HUES48 (cell line): ENCODE measurements at regions not wholly inside any gene's neighbourhood (a gene's known extent, or its start where the extent isn't known, plus 50 kb on each side); places are given as distances from the start of the nearest gene placed in this dataset.
"Not testable (repeated sequence)": the region's sequence is repeated elsewhere in the genome, so short reads cannot be mapped to it uniquely, and the experiment has no call there.

Source experiments
- H3K27ac ChIP-seq: one replicate; pipeline ENCODE4 v1.7.0; 2013; ENCODE audit warnings: low read depth, low read length, inconsistent platforms
- H3K27me3 ChIP-seq: 2 replicates; pipeline ENCODE4 v1.6.1; 2013; ENCODE audit warnings: mild to moderate bottlenecking, low read length; ENCODE audit not compliant: control insufficient read depth, insufficient read depth
- H3K36me3 ChIP-seq: 2 replicates; pipeline ENCODE4 v1.6.1; 2013; ENCODE audit warnings: low read length; ENCODE audit not compliant: control insufficient read depth, insufficient read depth
- H3K4me1 ChIP-seq: 2 replicates; pipeline ENCODE4 v1.6.1; 2013; ENCODE audit warnings: mild to moderate bottlenecking, low read length; ENCODE audit not compliant: control insufficient read depth, insufficient read depth
- H3K4me3 ChIP-seq: 2 replicates; pipeline ENCODE4 v1.5.1; 2013; ENCODE audit warnings: mild to moderate bottlenecking, low read depth, low read length
- H3K9ac ChIP-seq: 2 replicates; pipeline ENCODE4 v1.6.1; 2013; ENCODE audit warnings: mild to moderate bottlenecking, low read depth, low read length, moderate library complexity
- H3K9me3 ChIP-seq: 2 replicates; pipeline ENCODE4 v1.6.1; 2013; ENCODE audit warnings: low read length; ENCODE audit not compliant: control insufficient read depth, insufficient read depth

DNA sequence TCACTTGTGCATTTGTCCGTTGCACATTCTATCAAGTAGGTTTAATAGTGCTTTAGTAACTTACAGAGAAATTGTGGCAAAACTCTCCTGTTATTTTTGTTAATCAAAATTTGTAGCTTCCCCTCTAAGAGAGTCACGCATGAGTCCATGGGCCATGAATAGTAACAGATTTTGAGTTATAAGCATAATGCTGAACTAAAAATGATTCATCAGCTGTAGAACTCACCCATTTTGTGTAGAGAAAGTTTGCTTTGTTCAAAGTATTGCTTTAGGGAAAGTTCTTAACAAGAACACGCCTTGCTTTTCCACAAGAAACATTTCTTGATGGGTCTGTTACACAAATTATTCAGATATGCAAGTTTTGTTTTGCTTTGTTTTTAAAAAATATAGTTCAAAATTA is 1300.9 kb downstream of the CDH12 start:
- H3K4me1 ChIP-seq, H3K36me3 ChIP-seq, H3K27me3 ChIP-seq, H3K9ac ChIP-seq, H3K27ac ChIP-seq, H3K4me3 ChIP-seq, H3K9me3 ChIP-seq: not testable (repeated sequence)

DNA sequence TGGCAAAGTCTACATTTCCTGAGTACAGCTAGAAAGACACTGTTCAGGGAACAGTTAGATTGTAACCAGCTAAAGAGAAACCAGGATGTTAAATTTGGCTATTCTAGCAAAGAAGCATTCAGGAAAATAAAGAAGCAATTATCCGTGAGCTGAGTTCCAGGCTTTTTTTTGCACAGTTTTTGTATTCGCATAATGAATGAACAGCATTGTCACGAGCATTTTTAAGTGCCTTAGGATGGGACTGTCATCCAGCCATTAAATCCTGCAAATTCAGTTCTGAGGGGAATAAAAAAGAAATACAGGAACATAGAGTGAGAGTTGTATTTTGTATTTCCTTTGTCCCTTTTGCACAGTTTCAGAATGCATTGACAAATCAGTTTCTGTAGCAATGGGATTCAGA is 1302.2 kb downstream of the CDH12 start:
- H3K36me3 ChIP-seq, H3K9ac ChIP-seq, H3K9me3 ChIP-seq, H3K27me3 ChIP-seq, H3K4me3 ChIP-seq, H3K4me1 ChIP-seq, H3K27ac ChIP-seq: not testable (repeated sequence)

DNA sequence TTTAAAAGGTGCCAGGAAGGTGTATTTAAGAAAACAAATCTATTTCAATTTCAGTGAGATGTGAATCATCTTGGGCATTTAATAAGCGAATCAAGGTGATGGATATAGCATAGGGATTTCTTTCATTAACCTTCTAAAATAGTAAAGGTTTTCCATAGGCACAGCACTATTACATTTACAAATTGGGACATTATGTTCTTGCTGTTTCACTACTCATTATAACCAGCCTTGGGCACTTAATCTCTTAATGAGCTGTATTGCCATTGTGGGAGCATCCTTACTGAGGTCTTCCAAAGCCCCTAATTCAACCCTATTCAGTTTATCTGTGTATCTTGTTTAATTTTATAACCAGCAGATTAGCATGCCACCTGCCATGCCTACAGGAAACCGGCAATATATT is 1305.5 kb downstream of the CDH12 start:
- H3K27ac ChIP-seq, H3K4me1 ChIP-seq, H3K9me3 ChIP-seq, H3K27me3 ChIP-seq, H3K4me3 ChIP-seq, H3K36me3 ChIP-seq, H3K9ac ChIP-seq: not testable (repeated sequence)

DNA sequence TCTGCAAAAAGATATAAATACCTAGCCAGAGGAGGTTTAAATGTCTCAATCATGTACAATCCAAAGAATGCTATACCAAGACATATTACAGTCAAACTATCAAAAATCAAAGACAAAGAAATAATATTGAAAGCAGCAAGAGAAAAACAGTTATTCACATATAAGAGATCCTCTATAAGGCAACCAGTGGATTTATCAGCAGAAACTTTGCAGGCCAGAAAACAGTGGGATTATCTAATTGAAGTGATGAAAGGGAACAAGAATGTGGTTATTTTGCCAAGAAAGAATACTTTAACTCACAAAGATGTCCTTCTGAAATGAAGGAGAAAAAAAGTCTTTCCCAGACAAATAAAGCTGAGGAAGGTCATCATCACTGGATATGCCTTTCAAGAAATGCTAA is 1318.0 kb downstream of the CDH12 start:
- H3K4me3 ChIP-seq, H3K9me3 ChIP-seq, H3K9ac ChIP-seq, H3K27ac ChIP-seq, H3K36me3 ChIP-seq, H3K27me3 ChIP-seq, H3K4me1 ChIP-seq: not testable (repeated sequence)

DNA sequence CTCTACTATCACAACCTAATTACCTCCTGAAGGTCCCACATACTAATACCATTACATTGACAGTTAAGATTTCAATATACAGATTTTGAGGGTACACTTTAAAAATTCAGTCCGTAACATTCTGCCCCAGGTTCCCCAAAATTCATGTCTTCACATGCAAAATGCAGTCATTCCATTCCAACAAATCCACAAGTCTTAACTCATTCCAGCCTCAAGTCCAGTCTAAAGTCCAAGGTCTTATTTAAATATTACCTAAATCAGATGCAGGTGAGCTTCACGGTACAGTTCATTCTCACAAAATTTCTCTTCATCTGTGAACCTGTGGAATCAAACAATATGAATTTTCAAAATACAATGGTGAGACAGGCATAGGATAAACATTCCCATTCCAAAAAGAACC is 1332.0 kb downstream of the CDH12 start:
- H3K9ac ChIP-seq, H3K27ac ChIP-seq, H3K27me3 ChIP-seq, H3K36me3 ChIP-seq, H3K4me3 ChIP-seq, H3K9me3 ChIP-seq, H3K4me1 ChIP-seq: not testable (repeated sequence)

GRCh38 chr5:21496926-21497325 is 1356.2 kb downstream of the CDH12 start:
- not testable (repeated sequence) for H3K27me3 ChIP-seq, H3K9me3 ChIP-seq, H3K27ac ChIP-seq, H3K4me1 ChIP-seq, H3K4me3 ChIP-seq, H3K9ac ChIP-seq, H3K36me3 ChIP-seq

DNA sequence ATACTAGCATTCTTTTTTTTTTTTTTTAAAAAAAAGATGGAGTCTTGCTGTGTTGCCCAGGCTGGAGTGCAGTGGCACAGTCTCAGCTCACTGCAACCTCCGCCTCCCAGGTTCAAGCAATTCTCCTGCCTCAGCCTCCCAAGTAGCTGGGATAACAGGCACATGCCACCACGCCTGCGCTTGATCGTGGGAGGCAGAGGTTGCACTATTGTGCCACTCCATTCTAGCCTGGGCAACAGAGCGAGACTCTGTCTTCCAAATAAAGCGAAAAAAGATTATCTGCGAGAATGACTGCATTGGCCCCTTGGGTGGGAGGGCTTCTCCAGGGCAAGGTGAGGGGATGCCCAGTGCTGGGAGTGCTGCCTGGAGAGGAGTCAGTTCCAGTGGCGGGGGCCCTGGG is 1357.1 kb downstream of the CDH12 start:
- not testable (repeated sequence) for H3K27me3 ChIP-seq, H3K4me1 ChIP-seq, H3K36me3 ChIP-seq, H3K27ac ChIP-seq, H3K9ac ChIP-seq, H3K9me3 ChIP-seq, H3K4me3 ChIP-seq

GRCh38 chr5:21495235-21495634 is 1357.9 kb downstream of the CDH12 start:
- H3K27me3 ChIP-seq, H3K4me1 ChIP-seq, H3K9ac ChIP-seq, H3K36me3 ChIP-seq, H3K9me3 ChIP-seq, H3K4me3 ChIP-seq, H3K27ac ChIP-seq: not testable (repeated sequence)

DNA sequence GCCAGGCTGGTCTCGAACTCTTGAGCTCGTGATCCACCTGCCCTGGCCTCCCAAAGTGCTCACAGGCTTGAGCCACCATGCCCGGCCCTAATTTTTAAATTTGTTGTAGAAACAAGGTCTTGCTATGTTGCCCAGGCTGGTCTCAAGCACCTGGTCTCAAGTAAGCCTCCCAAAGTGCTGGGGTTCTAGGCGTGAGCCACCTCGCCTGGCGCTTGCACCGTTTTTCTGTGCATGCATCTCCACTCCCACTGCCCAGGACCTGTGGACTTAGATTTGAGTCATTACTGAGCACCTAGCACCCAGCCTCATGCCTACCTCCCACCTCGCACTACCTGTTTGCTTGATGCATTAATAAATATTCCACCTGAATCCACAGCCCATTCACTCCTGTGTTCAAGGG is 1359.1 kb downstream of the CDH12 start:
- not testable (repeated sequence) for H3K27ac ChIP-seq, H3K36me3 ChIP-seq, H3K9ac ChIP-seq, H3K4me1 ChIP-seq, H3K9me3 ChIP-seq, H3K4me3 ChIP-seq, H3K27me3 ChIP-seq

DNA sequence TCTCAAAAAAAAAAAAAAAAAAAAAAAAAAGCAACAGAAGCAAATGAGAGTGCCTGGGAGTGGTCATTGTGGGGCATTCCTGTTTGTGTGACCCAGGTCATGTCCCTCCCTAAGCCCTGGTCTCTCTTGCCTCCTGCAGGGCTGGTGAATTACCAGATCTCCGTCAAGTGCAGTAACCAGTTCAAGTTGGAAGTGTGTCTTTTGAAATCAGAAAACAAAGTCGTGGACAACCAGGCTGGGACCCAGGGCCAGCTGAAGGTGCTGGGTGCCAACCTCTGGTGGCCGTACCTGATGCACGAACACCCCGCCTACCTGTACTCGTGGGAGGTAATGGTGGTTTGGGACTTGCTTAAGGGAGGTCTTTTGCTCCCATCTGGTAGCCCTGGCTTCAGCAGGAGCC is 1362.0 kb downstream of the CDH12 start:
- H3K9ac ChIP-seq, H3K27me3 ChIP-seq, H3K9me3 ChIP-seq, H3K4me1 ChIP-seq, H3K27ac ChIP-seq, H3K4me3 ChIP-seq, H3K36me3 ChIP-seq: not testable (repeated sequence)

DNA sequence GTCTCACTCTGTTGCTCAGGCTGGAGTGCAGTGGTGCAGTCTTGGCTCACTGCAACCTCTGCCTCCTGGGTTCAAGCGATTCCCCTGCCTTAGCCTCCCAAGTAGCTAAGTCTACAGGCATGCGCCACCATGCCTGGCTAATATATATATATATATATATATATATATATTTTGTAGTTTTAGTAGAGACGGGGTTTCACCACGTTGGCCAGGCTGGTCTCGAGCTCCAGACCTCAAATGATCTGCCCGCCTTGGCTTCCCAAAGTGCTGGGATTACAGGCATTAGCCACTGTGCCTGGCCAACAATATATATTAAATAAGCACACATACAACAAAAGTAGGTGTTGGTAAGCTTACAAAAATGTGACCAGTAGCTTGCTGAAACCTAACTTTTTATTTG is 1364.3 kb downstream of the CDH12 start:
- H3K4me3 ChIP-seq, H3K4me1 ChIP-seq, H3K36me3 ChIP-seq, H3K27ac ChIP-seq, H3K27me3 ChIP-seq, H3K9ac ChIP-seq, H3K9me3 ChIP-seq: not testable (repeated sequence)

DNA sequence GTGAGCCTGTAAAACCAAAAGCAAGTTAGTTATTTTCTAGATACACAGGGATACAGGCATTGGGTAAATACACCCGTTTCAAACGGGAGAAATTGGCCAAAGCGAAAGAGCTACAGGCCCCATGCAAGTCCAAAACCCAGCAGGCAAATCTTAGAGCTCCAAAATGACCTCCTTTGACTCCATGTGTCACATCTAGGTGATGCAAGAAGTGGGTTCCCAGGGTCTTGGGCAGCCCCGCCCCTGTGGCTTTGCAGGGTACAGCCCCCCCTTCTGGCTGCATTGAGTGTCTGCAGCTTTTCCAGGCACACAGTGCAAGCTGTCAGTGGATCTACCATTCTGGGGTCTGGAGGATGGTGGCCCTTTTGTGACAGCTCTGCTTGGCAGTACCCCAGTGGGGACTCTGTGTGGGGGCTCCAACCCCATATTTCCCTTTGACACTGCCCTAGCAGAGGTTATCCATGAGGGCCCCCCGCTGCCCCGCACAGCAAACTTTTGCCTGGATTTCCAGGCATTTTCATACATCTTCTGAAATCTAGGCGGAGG is 1367.6 kb downstream of the CDH12 start:
- not testable (repeated sequence) for H3K9me3 ChIP-seq, H3K4me3 ChIP-seq

More for the DNA sequence above, 1367.6 kb downstream of the CDH12 start:
- not testable (repeated sequence) for H3K9ac ChIP-seq, H3K36me3 ChIP-seq, H3K27me3 ChIP-seq, H3K27ac ChIP-seq, H3K4me1 ChIP-seq
